Femur (tissue), 1 donor: ENCODE measurements at regions not wholly inside any gene's neighbourhood (a gene's known extent, or its start where the extent isn't known, plus 50 kb on each side); places are given as distances from the start of the nearest gene placed in this dataset.
A peak's percentile ranks its signal among the peaks of the same experiment; 100 is the strongest.

Experiments
- DNase-seq: peaks from one replicate; pipeline ENCODE4 v3.0.0-alpha.2; 2017

DNA sequence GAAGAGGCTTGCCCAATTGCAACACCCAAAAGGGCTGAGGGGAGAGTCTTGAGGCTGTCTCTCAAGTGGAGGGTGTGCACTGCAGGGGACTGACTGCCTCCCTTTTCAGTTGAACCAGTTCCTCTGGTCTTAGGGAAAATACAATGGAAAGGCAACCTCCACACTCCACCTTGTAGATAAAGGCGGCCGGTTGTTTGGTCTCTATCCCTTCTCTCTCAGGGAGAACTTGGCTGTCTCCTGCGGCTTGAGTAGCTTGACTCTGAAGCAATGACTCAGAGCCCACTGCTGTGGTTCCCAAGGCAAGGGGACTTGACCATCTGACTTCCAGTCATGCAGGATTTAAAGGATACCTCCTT is 143.2 kb upstream of the UMPS start:
- no peak for DNase-seq

DNA sequence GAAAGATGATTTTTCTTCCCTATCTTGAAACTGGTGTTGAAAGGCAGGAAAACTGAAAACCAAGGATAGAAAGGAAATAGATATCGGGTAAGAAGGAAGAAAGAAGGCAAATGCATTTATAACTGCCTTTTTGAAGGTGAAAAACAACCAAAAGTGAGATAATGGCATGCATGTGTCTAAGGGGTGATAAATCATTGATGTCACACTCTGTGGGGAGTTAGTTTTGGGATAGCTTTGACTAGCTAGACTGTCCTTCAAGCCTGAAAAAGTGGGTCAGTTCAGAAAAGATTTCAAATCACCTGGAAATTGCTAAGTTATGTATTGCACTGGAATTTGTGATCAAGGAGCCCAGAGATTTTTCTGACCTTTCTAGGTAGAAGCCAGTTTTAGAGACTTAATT is 142.2 kb upstream of the UMPS start:
- no peak for DNase-seq

DNA sequence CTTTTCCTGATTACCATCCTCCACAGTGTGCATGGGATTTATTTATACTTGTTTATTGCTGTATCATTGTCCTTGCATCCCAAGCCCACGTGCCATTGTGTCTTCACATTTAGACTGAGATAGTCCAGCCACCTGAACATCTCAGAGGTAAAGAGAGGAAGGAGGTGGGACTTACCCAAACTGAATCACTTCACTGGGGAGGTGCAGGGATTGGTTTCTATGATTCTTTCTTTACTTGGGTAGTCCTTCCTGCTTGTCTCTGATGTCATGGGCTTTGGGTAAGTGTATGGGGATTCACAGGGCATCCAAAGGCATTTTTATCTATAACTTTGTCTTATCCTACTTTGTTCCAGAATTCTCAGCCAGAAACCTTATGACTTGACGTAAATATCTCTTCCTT is 141.5 kb upstream of the UMPS start:
- no peak for DNase-seq

DNA sequence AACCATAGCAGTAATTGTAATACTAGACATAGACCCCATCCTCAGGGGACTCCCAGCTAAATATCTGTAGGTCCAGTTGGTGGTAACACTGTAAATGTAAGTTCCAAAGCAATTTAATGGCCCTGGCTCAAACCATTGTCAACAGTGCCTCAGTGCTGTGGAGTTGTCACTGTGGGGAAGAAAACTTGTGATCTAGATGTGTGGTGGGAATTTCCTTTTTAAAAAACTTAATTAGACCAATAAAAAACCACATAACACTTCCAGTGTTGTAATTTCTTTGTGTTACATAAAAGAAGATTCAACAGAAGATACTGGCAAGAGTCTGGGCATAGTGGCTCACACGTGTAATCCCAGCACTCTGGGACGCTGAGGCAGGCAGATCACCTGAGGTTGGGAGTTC is 138.6 kb upstream of the UMPS start:
- DNase-seq = no peak

DNA sequence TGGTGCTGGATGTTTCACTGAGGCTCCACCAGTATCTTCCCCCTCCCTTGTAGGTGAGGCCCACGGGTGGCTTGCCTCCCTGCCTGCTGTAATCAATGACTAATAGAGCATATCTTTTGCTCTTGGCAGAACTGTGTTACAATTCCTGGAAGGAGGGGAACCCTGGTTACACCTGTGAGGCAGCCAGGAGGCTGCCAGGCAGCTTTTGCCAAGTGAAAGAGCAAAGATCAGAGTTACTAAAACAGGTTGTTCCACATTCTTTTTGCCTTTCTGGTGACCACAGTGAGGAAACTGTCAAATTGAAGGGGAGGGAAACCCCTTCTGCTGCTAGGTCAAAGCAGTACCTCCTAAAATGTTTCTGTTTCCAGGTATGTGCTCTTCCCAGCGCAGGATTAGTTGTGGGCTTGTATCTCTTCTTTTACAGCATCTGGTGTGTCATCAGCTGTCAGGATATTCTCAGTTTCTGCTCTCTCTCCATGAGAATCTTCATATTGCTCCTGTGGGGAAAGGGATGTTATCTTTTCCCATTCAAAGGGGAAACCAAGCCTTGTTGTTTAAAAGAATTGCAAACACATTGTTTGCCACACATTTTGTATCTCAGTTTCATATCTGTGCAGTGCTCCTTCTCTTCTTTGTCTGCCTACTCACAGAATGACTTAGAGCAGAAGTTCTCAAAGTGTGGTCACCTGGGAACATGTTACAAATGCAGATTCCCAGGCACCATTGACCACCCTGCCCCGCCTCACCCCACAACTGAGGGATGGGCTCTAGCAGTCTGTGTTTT is 137.4 kb upstream of the UMPS start:
- DNase-seq = no peak

DNA sequence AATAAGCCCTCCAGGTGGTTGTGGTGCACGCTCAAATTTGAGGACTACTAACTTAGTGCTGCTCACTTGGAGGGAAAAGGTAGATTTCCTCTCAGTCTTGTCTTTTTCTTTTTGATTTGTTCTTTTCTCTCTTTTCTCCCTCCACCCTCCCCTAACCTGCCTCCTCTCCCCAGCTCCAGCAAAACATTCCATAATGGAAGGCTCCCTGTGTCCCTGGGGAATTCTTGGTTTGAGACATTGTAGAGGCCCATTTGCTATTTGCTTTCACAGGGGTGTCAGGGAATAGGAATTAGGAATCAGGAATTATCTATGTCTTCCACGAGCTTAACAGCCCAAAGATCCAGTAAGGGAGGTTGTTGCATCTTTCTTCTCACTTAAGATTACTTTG is 136.8 kb upstream of the UMPS start:
- DNase-seq = no peak

DNA sequence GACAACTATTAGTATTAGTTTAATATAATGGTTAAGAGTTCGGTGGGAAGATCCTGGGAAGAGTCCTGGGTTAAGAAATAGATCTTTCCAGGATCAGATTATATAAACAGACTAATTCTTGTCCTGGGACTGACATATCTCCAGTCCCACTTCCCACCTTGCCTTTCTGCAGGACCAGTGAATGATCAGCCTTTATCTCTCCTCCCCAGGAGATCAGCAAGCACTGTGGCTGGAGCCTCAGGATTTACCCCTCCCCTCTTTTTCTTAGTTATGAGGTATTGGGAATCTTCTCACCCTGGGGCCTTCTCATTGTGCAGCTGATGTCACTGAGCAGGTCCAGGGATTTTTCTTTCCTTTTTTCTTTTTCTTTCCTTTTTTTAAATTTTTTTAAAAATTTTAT is 135.7 kb upstream of the UMPS start:
- DNase-seq = no peak

DNA sequence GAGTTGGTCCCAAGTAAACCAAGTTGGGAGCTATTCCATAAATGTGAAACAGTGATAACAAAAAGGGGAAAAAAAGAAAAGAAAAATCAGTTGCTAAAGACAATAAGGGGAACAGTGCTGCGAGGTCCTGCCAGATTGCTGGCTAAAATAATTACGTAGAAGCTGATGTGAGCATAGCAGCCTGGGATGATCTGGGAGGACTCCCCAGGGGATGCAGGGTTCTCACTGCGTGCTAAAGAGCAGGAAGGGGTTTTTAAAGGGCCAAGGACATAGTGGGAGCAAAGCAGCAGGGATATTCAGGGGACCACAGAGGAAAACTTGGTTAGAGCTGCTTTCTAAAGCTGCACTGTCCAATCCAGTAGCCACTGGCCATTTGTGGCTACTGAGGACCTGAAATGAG is 133.0 kb upstream of the UMPS start:
- DNase-seq = peak; percentile 38

DNA sequence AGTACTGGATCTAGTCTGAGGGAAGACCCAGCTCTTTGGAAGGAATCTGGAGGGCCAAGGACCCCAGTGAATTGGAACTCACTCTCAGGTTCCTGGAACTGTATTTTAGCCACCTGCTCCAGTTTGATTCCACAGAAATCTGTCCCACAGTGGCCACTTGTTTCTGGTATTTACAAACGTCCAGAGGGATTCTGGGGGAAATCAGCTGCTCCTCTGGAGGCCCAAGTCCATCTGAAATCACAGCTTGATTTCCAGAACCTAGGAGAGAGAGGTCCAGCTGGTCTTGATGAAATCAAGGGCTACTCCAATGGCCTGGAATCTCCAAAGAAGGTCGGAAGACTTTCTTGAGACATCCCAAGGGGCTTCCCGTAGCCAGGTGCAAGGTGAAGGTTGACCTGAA is 132.3 kb upstream of the UMPS start:
- DNase-seq = no peak

DNA sequence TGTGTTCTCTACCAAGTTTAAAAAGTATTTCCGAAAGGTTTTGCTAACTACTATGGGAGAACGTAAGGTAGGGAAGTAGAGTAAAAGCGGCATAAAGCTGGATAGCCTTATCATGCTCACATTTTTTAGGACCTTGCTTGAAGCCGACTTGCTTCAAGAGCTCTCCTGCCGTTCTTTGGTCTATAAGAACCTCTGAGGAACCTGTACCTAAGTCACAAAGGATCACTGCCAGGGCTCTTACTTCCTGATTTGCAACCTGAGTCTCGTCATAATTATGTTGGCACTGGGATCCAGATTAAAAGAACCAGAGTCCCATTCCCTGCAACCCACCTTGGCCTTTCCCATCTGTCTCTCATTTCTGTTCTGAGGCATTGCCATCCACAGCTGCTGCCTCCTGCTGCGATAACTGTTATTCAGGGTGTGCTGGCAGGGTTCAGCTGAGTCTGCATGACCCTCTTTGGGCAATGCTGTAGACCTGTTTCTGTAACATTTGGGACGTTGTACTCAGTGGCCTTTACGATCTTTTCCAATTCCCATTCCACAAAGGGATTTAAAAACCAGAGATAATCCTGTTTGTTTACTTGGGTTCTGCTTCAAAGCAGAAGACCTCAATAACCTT is 131.0 kb upstream of the UMPS start:
- no peak for DNase-seq

DNA sequence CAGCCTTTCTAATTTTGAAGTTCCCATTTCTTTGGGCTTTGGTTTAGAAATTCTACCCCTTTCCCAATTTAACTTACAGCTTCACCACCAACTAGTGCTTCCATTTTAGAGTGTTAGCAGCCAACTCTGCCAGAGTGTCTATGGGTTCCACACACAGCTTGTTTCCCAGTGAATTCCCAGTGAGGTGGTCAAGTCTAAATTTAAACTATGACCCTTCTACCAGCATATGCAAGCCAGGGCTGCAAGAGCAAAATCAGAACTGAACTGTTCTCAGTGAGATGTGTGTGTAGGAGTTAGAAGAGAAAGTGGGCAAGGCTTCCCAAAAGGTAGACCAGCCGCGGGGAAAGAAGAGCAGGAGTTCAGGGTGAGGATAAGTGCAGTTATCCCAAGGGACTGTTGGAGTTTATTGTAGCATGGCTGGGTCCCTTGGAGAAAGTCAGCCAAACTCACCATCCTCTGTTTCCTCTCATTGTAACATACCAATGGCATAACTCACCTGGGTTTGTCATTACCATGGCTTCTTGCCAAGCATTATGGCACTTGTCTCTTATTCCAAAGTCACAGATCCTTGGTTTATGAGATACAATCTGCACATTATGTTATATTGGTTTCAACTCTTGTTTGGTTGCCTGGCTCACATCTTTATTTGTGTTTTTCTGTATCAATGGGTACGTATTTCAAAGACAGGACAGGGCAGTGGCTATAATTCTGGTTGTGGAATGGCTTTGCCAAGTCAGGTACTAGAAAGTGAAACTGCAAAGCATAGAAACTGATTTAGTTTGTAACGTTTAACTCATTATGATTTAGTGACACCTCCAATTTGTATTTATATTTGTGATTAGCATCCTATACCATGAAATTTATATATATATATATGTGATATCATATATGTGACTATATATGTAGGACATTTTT is 130.2 kb upstream of the UMPS start:
- DNase-seq = no peak

DNA sequence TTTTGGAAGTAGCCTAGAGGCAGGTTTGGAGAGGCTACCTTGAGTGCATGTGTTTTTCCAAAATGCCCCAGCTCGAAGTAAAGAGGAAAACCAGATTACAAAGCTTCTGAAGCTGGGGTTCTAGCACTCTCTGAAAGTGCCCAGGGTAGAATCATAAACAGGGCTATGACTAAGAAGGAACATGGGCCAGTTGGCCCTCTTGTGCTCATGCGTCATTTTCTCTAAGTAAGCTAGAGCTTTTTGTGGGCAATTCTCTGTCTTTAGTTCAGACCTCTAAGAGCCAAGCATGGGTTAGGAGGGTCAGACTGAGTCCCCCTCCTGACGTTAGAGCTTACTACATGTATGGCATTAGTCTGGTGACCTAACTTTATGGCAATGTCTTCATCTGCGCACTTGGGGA is 129.5 kb upstream of the UMPS start:
- no peak for DNase-seq

DNA sequence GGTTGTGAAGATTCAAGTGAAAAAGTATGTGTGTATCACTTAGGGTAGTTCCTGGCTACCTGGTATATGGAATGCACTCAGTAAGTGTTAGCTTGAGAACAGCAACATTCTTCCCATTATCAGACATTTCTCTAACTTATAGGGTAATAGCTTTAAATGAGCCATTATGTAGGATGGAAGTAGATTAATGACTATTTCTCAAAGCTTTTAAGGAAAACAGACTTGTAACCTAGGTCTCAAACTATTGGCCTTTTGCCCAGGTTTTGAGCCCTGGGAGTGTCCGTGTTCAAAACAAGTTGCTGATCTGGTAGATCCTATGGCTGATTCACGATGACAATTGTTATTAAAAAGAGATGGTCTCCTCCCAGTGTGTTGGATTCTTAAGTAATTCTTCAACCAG is 129.1 kb upstream of the UMPS start:
- DNase-seq = no peak

DNA sequence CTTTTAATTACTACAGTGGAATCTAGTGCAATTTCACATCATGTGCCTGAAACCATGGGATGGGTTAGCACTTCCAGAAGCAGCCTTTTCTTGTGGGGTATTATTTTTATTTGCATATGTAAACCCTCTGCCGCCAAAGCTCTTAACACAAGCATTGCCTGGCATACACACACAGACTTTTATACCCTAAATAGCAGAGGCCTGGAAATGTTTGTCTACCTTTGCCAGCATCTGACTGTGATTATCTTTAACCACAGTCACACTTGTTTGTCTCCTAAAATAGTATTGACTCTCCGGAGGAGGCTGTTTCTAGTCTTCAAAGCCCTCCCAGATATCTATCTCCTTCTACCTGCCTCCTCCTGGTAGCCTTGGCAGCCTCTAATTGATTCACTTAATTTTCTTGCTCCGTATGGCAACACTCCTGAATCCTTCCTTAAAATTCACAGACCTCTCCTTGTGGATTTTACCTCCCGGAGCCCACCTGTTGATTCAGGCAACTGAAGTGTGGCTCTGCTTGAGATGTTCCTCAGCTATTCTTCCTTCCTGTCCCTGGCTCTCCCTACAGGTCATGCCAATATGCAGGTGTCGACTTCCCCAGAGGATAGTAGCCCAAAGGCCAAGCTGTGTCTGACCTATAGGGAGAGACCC is 127.1 kb upstream of the UMPS start:
- no peak for DNase-seq

DNA sequence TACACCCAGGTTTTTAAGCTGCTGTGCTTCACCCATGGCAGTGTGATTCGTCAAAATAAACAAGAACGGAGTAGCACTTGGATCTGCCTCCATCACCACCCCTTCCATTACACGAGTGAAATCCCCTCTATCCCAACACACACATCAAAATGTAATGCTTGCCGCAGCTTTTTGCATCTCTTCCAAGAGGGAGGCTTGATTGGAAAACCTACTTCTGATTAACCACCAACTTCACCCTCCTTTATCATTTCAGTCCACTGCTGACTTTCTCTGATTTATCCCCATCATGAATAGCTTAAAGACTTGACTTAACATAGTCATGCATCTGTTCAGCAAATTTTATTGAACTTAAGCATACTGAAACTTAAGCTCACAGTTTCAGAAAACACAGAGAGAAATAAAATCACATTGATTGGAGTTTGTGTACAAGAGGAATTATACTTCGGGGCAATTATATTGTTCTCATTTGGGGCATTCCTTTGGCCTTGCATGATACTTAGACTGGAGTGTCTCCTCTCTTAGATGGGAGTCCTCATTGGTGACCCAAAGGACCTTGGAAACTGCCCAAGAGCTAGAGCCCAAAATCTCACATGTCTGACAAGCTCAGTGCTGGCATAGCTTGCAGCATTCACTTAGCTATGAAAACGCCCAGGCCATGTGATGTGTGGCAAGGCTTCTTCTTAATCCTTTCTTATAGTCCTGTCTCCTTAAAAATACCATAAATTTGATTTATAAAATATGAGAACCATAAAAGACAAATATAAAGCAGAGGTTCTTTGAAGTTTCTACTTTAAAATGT is 124.3 kb upstream of the UMPS start:
- no peak for DNase-seq

DNA sequence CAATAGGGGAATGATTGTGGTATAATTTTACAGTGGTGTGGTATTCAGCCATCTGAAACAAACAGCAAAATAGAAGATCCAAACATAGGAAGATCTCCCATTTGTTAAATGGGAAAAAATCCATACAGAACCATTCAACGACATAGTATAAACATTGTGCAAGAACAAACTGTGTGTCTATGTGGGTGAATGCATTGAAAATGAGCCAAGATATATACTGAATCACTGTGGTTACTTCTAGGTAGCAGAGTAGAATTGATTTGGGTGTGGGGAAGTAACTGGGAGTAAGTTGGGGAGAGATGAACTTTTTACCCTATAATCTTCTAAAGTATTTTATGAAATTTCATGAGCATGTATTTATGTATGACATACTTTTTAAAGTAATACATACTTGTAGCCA is 123.1 kb upstream of the UMPS start:
- no peak for DNase-seq

DNA sequence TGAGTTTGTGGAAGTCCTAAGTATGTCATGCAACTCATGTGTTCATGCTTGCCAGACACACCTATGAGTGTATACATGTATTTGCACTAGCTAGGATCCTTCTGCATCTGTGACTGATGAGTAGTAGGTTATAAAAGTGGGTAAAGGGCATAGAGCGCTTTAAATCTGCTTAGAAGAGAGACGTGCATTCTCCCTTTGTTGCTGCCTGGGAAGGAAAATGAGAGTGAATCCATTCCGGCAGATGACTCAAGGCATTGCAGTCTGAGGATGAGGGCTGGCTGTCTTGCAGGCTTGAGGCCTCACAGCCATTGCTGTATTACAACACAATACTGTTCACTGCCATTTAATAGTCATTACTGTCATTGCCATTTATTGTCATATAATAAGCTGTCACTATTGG is 120.8 kb upstream of the UMPS start:
- no peak for DNase-seq

DNA sequence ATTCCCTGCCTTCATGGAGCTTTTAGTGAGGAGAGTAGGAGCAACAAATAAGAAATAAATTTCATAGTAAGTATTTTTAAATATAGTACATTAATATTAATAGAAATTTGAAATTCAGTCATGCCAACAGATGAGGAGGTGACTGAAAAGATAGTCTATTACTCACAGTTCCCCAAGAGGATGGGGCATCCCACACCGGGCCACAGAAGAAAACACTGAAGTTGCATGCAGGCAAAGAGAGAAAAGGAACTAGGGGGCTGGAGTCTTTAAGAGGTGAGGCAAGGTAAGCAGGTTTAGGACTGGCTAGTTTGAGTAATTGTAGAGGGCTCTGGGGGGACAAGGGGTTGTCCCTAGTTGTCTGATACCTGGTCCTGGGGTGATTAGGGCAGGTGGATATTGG is 120.1 kb upstream of the UMPS start:
- DNase-seq = no peak

DNA sequence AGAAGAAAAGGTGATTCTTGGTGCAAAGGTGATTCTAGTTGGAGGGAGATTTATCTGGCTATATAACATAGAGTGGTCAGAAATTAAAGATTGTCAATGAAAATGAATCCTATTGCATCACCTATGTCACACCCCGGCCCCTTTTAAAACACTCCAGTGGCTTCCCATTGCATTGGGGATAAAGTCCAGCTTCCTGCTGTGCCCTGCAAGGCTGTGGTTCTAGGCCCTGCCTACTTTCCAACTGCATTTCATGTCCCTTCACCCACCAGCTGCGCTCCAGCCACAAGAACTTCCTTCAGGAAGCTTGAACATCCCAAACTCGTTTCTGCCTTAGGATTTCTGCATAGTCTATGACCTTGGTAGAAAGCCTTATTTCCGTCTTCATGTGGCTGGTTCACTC is 118.7 kb upstream of the UMPS start:
- no peak for DNase-seq

DNA sequence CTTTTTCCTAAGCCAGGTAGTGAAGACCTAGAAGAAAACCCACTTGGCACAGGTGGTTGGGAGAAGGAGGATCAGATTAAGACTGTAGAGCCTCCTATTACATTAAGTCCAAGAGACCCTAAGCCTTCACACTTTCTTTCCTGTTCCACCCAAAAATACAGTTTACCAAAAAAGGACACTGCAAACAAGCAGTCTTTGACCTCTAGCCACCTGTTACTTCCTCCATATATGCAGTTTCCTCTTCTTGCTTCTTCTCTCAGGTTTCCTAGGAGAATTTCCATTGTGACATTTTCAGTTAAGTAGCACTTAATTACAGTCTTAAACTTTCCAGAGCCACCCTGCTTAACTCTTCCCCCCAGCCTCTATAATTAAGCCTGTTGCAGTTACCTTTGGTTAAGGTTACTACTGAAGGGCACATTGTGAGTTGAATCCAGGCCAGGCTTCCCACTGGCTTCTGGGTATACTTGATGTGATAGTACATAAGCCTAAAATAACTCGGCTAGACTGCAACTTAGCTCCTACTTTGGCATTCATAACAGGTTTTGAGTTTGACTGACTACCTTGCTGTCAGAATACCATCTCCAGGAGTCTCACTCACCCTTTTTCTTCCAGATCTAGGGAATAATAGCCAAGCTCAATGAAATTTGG is 114.2 kb upstream of the UMPS start:
- no peak for DNase-seq

DNA sequence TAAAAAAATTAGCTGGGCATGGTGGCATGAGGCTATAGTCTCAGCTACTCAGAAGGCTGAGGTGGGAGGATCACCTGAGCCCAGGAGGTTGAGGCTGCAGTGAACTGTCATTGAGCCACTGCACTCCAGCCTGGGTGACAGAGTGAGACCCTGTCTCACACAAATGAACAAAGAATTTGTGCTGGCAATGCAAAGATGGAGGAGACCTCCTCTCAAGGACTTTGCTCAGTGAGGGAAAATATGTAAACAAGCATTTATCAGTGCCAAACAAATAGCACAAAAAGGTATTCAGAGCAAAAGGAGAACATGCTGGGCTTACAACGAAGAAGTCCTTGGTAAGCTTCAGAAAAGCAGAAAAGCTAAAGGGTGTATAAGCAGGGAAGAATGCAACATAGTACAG is 113.1 kb upstream of the UMPS start:
- DNase-seq = no peak
